Duodenal mucosa (tissue), 2 donors: ENCODE measurements at regions not wholly inside any gene's neighbourhood (a gene's known extent, or its start where the extent isn't known, plus 50 kb on each side); places are given as distances from the start of the nearest gene placed in this dataset.

Experiments used
- H3K27ac ChIP-seq: one replicate; pipeline ENCODE4 v1.7.0; 2013; ENCODE audit warnings: low read depth, low read length
- H3K27me3 ChIP-seq, 2 donors: one replicate each; pipeline ENCODE4 v1.7.0; 2013; ENCODE audit warnings: low read length in 2 of 2, control low read depth in 1 of 2; ENCODE audit not compliant: insufficient read depth in 2 of 2, control insufficient read depth in 1 of 2
- H3K36me3 ChIP-seq, 2 donors: one replicate each; pipeline ENCODE4 v1.7.0; 2013; ENCODE audit warnings: low read length in 2 of 2, control low read depth in 1 of 2; ENCODE audit not compliant: insufficient read depth in 2 of 2, control insufficient read depth in 1 of 2
- H3K4me1 ChIP-seq, 2 donors: one replicate each; pipeline ENCODE4 v1.7.0; 2013; ENCODE audit warnings: low read length in 2 of 2, control low read depth in 1 of 2; ENCODE audit not compliant: insufficient read depth in 2 of 2, control insufficient read depth in 1 of 2
- H3K4me3 ChIP-seq, 2 donors: one replicate each; pipeline ENCODE4 v1.7.0; 2013; ENCODE audit warnings: low read length in 2 of 2, low read depth in 1 of 2
- H3K9ac ChIP-seq, 2 donors: one replicate each; pipeline ENCODE4 v1.7.0; 2013; ENCODE audit warnings: low read length in 2 of 2, low read depth in 1 of 2
- H3K9me3 ChIP-seq, 2 donors: one replicate each; pipeline ENCODE4 v1.7.0; 2013; ENCODE audit warnings: low read length in 2 of 2, control low read depth in 1 of 2; ENCODE audit not compliant: control insufficient read depth in 1 of 2

GRCh38 chr19:30168760-30169159 lies 203.4 kb upstream of the ZNF536 start:
- Histone ChIP-seq H3K4me1 (peaks cover 13 to 17% of the 10 kb centered on the region in 2 donors), H3K36me3 (no peaks in the 10 kb centered on the region), H3K9ac (no peak overlapping the region), H3K9me3 (no peaks in the 10 kb centered on the region), H3K27ac (no peak overlapping the region), H3K4me3 (no peak overlapping the region), H3K27me3 (no peaks in the 10 kb centered on the region)

- no peak overlapping the region for H3K9ac ChIP-seq
- no peaks in the 10 kb centered on the region for H3K9me3 ChIP-seq
- H3K4me3 ChIP-seq = no peak overlapping the region
- H3K27me3 ChIP-seq = no peaks in the 10 kb centered on the region
- peaks cover 13 to 17% of the 10 kb centered on the region in 2 donors for H3K4me1 ChIP-seq
- H3K27ac ChIP-seq = no peak overlapping the region
- no peaks in the 10 kb centered on the region for H3K36me3 ChIP-seq
Measured at GRCh38 chr19:30169196-30169900, 202.8 kb upstream of the ZNF536 start.

- Histone ChIP-seq H3K4me1 (peaks cover 13 to 17% of the 10 kb centered on the region in 2 donors), H3K9ac (no peak overlapping the region), H3K9me3 (no peaks in the 10 kb centered on the region), H3K27me3 (no peaks in the 10 kb centered on the region), H3K4me3 (no peak overlapping the region), H3K36me3 (no peaks in the 10 kb centered on the region), H3K27ac (no peak overlapping the region)
Measured at GRCh38 chr19:30170081-30170480, 202.1 kb upstream of the ZNF536 start.

GRCh38 chr19:30170495-30171137 lies 201.6 kb upstream of the ZNF536 start:
- Histone ChIP-seq H3K36me3 (no peaks in the 10 kb centered on the region), H3K4me3 (no peak overlapping the region), H3K27ac (no peak overlapping the region), H3K27me3 (no peaks in the 10 kb centered on the region), H3K9ac (peak overlapping the region in 1 of 2 donors; percentile 32), H3K4me1 (peaks cover 13 to 17% of the 10 kb centered on the region in 2 donors), H3K9me3 (no peaks in the 10 kb centered on the region)

- Histone ChIP-seq H3K36me3 (no peaks in the 10 kb centered on the region), H3K4me1 (peaks cover 13 to 17% of the 10 kb centered on the region in 2 donors), H3K4me3 (no peak overlapping the region)
Measured at GRCh38 chr19:30171138-30171635, 201.0 kb upstream of the ZNF536 start.

GRCh38 chr19:30171795-30172612 lies 200.2 kb upstream of the ZNF536 start:
- no peak overlapping the region for H3K9ac ChIP-seq
- no peak overlapping the region for H3K4me3 ChIP-seq
- no peak overlapping the region for H3K27ac ChIP-seq
- no peaks in the 10 kb centered on the region for H3K9me3 ChIP-seq
- H3K36me3 ChIP-seq = no peaks in the 10 kb centered on the region
- H3K27me3 ChIP-seq = no peaks in the 10 kb centered on the region
- H3K4me1 ChIP-seq = peaks cover 13 to 17% of the 10 kb centered on the region in 2 donors

More at GRCh38 chr19:30171138-30171635, 201.0 kb upstream of the ZNF536 start:
- Histone ChIP-seq H3K27ac (no peak overlapping the region), H3K9me3 (no peaks in the 10 kb centered on the region), H3K27me3 (no peaks in the 10 kb centered on the region), H3K9ac (no peak overlapping the region)

GRCh38 chr19:30172613-30173242 lies 199.5 kb upstream of the ZNF536 start:
- H3K4me1 ChIP-seq = peaks cover 13 to 17% of the 10 kb centered on the region in 2 donors
- H3K9ac ChIP-seq = no peak overlapping the region
- no peak overlapping the region for H3K4me3 ChIP-seq
- no peaks in the 10 kb centered on the region for H3K9me3 ChIP-seq
- no peak overlapping the region for H3K27ac ChIP-seq
- no peaks in the 10 kb centered on the region for H3K27me3 ChIP-seq
- no peaks in the 10 kb centered on the region for H3K36me3 ChIP-seq

- H3K27ac ChIP-seq = no peak overlapping the region
- H3K9me3 ChIP-seq = no peaks in the 10 kb centered on the region
- H3K27me3 ChIP-seq = no peaks in the 10 kb centered on the region
- H3K4me3 ChIP-seq = no peak overlapping the region
- H3K4me1 ChIP-seq = peaks cover 13 to 17% of the 10 kb centered on the region in 2 donors
- H3K9ac ChIP-seq = no peak overlapping the region
- H3K36me3 ChIP-seq = no peaks in the 10 kb centered on the region
Measured at GRCh38 chr19:30173593-30174356, 198.4 kb upstream of the ZNF536 start.

GRCh38 chr19:30174357-30174645 lies 197.9 kb upstream of the ZNF536 start:
- Histone ChIP-seq H3K9me3 (no peaks in the 10 kb centered on the region), H3K36me3 (no peaks in the 10 kb centered on the region), H3K9ac (no peak overlapping the region), H3K27me3 (no peaks in the 10 kb centered on the region), H3K4me3 (no peak overlapping the region), H3K27ac (no peak overlapping the region), H3K4me1 (peaks cover 13 to 17% of the 10 kb centered on the region in 2 donors)
